Right lobe of liver (tissue), 4 donors: ENCODE measurements at regions not wholly inside any gene's neighbourhood (a gene's known extent, or its start where the extent isn't known, plus 50 kb on each side); places are given as distances from the start of the nearest gene placed in this dataset.

ENCODE experiments used
- POLR2A ChIP-seq: fragments of 450-650 bp; IDR thresholded peaks from one replicate; pipeline ENCODE4 v1.6.1; 2017; ENCODE audit warnings: antibody characterized with exemption, mild to moderate bottlenecking
- TF ChIP-seq, protein P1 (sequence below), 4 donors: fragments of 200-600 bp in 3 of 4; fragments of 450-650 bp in 1 of 4; IDR thresholded peaks; one replicate each; pipeline versions ENCODE4 v1.5.1 to v1.8.0; 2016 to 2022; ENCODE audit warnings: antibody characterized with exemption in 4 of 4, mild to moderate bottlenecking in 2 of 4
- donor health status: DM: no; HTN: no; CAD: no.
- donor health status: DM: no; HTN: no; CAD: no.
- donor health status: DM: no; HTN: yes; CAD: no.

DNA sequence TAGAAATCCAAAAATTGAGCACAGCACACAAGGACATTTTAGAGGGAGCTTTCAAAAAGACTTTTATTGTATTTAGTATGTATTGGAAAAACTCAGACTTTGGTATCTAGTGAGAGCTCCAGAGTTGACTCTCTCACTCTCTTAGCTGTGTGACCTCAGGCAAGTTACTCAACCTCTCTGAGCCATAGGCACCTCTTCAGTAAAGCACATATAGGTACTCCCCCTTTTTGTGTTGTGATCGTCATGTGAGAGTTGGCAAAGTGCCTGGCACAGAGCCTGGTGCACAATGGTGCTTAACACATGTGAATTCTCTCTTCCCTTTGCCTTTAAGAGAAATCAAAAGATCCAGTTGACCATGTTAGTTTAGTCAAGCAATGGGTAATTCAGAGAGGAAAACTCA lies 186.2 kb downstream of the TMEM38B start:
- TF ChIP-seq, protein P1, sequence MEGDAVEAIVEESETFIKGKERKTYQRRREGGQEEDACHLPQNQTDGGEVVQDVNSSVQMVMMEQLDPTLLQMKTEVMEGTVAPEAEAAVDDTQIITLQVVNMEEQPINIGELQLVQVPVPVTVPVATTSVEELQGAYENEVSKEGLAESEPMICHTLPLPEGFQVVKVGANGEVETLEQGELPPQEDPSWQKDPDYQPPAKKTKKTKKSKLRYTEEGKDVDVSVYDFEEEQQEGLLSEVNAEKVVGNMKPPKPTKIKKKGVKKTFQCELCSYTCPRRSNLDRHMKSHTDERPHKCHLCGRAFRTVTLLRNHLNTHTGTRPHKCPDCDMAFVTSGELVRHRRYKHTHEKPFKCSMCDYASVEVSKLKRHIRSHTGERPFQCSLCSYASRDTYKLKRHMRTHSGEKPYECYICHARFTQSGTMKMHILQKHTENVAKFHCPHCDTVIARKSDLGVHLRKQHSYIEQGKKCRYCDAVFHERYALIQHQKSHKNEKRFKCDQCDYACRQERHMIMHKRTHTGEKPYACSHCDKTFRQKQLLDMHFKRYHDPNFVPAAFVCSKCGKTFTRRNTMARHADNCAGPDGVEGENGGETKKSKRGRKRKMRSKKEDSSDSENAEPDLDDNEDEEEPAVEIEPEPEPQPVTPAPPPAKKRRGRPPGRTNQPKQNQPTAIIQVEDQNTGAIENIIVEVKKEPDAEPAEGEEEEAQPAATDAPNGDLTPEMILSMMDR (IDR thresholded peaks at IDR 0.05): no peak
- TF ChIP-seq POLR2A: no peak
